Nephron (organoid): ENCODE measurements at regions not wholly inside any gene's neighbourhood (a gene's known extent, or its start where the extent isn't known, plus 50 kb on each side); places are given as distances from the start of the nearest gene placed in this dataset.
"Not testable (repeated sequence)": the region's sequence is repeated elsewhere in the genome, so short reads cannot be mapped to it uniquely, and the experiment has no call there.

Source experiments
- H3K27ac Mint-ChIP-seq, 3 experiments: 2 replicates each; pipeline ENCODE4 v1.8.0; 2020; ENCODE audit warnings: mixed read lengths in 3 of 3, mild to moderate bottlenecking in 2 of 3, moderate library complexity in 1 of 3
- H3K27me3 Mint-ChIP-seq: 2 replicates; pipeline ENCODE4 v1.8.0; 2021; ENCODE audit warnings: low read depth, mild to moderate bottlenecking, moderate library complexity, mixed read lengths
- H3K36me3 Mint-ChIP-seq: 2 replicates; pipeline ENCODE4 v1.8.0; 2020; ENCODE audit warnings: low read depth, mixed read lengths
- H3K4me1 Mint-ChIP-seq: 2 replicates; pipeline ENCODE4 v1.8.0; 2020; ENCODE audit warnings: mixed read lengths
- H3K4me3 Mint-ChIP-seq, 3 experiments: 2 replicates each; pipeline ENCODE4 v1.8.0; 2020; ENCODE audit warnings: mild to moderate bottlenecking in 3 of 3, mixed read lengths in 3 of 3, moderate library complexity in 2 of 3
- H3K9me3 Mint-ChIP-seq: 2 replicates; pipeline ENCODE4 v1.8.0; 2020; ENCODE audit warnings: mixed read lengths
- TF ChIP-seq, protein P1 (sequence below), 3 experiments: fragments of 200-600 bp; sonication (generic); IDR thresholded peaks; one replicate each; pipeline ENCODE4 v1.5.0; 2021; ENCODE audit warnings: antibody characterized with exemption in 3 of 3; ENCODE audit not compliant: unreplicated experiment in 3 of 3

DNA sequence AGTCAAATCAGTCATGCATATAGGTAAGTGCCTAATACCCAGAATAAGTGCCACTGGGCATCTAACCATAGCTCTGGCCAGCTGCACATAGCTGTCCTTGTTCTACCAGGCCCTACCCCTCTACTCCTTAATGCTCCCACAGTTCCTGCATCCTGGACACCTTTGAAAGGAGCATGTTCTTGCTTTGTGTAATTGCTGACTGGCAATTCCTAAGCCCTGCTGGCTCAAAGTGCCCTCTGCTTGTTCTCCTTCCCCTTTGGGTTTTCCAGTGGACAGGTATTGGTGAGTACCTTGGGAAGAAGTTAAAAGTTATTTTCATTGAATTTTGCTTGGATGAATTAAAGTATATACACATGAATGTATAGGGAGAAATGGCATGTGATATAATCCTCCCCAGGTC is 516.4 kb downstream of the ETNK1 start:
- peaks cover 4% of the 10 kb centered on the region for H3K36me3 Mint-ChIP-seq
- no peaks in the 10 kb centered on the region for H3K27me3 Mint-ChIP-seq
- H3K4me3 Mint-ChIP-seq, result no peak overlapping the region
- peaks cover 21% of the 10 kb centered on the region for H3K9me3 Mint-ChIP-seq
- no peak overlapping the region for H3K27ac Mint-ChIP-seq
- TF ChIP-seq, protein P1, sequence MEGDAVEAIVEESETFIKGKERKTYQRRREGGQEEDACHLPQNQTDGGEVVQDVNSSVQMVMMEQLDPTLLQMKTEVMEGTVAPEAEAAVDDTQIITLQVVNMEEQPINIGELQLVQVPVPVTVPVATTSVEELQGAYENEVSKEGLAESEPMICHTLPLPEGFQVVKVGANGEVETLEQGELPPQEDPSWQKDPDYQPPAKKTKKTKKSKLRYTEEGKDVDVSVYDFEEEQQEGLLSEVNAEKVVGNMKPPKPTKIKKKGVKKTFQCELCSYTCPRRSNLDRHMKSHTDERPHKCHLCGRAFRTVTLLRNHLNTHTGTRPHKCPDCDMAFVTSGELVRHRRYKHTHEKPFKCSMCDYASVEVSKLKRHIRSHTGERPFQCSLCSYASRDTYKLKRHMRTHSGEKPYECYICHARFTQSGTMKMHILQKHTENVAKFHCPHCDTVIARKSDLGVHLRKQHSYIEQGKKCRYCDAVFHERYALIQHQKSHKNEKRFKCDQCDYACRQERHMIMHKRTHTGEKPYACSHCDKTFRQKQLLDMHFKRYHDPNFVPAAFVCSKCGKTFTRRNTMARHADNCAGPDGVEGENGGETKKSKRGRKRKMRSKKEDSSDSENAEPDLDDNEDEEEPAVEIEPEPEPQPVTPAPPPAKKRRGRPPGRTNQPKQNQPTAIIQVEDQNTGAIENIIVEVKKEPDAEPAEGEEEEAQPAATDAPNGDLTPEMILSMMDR (IDR thresholded peaks at IDR 0.05; ENCODE audit: unreplicated experiment in 3 of 3), result no peak
- no peaks in the 10 kb centered on the region for H3K4me1 Mint-ChIP-seq

DNA sequence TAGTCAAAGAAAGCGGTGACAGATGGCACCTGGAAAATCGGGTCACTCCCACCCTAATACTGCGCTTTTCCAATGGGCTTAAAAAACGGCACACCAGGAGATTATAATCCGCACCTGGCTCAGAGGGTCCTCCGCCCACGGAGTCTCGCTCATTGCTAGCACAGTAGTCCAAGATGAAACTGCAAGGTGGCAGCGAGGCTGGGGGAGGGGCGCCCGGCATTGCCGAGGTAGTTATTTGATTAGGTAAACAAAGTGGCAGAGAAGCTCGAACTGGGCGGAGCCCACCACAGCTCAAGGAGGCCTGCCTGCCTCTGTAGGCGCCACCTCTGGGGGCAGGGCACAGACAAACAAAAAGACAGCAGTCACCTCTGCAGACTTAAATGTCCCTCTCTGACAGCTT is 521.1 kb downstream of the ETNK1 start:
- not testable (repeated sequence) for H3K4me1 Mint-ChIP-seq, H3K4me3 Mint-ChIP-seq, H3K36me3 Mint-ChIP-seq, H3K27ac Mint-ChIP-seq, H3K27me3 Mint-ChIP-seq
- H3K9me3 Mint-ChIP-seq, result peaks cover 33% of the 10 kb centered on the region

DNA sequence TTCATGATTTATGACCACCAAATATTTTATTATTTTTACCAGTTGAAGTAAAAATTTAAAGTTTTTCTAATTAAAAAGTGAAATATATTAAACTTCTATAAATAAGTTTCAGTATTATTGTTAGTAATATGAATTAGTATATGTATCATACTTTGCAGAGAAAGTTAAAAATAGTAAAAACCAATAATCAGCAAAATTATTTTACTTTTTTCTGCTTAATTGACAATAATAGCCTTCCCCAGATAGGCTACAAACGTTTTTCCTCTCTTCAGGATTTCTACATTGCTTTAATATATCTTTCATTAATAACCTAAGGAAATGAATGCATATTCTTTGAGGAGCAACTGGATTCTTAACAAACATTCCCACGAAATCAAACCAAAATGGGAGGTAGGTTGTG is 543.5 kb downstream of the ETNK1 start:
- H3K27ac Mint-ChIP-seq, result peak overlapping the region in 1 of 3 experiments; percentile 65
- no peaks in the 10 kb centered on the region for H3K4me1 Mint-ChIP-seq
- no peak overlapping the region for H3K4me3 Mint-ChIP-seq
- no peaks in the 10 kb centered on the region for H3K27me3 Mint-ChIP-seq
- H3K9me3 Mint-ChIP-seq, result peaks cover 4% of the 10 kb centered on the region
- no peaks in the 10 kb centered on the region for H3K36me3 Mint-ChIP-seq
- TF ChIP-seq, protein P1 (IDR thresholded peaks at IDR 0.05; ENCODE audit: unreplicated experiment in 3 of 3), result no peak

DNA sequence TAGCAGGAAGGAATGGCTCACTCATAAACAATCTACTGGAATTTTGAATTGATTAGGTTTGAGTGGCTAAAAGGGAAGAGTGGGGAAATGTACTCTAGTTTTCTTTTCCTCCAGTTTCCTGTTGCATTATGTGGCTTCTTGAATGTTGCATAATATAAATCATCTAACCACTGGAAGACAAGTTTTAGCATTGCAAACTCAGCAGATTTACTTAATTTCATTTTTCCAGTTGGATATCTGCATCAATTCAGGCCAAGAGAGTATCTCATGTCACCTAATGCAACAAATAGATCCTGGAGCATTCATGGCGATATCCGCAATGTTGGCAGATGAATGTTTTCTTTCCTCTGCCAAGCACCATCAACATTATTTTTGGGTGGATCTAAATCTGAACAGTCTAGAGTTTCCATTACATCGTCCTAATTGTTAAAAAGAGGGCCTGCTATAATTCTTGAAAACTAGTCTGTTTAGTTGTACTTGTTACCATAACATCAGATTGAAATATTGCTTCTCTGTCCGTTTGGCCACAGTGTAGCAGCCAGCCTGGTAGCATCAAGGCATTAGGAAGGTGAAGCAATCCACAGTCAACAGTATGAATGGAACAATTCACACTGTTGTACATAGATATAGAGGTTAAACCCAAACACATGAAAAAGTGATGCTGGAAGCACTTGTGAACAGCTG is 544.2 kb downstream of the ETNK1 start:
- Mint-ChIP-seq H3K4me1 (no peaks in the 10 kb centered on the region), H3K4me3 (no peak overlapping the region), H3K9me3 (peaks cover 11% of the 10 kb centered on the region), H3K27me3 (no peaks in the 10 kb centered on the region), H3K36me3 (no peaks in the 10 kb centered on the region), H3K27ac (peak overlapping the region in 1 of 3 experiments; percentile 65)
- TF ChIP-seq, protein P1 (IDR thresholded peaks at IDR 0.05; ENCODE audit: unreplicated experiment in 3 of 3), result no peak

DNA sequence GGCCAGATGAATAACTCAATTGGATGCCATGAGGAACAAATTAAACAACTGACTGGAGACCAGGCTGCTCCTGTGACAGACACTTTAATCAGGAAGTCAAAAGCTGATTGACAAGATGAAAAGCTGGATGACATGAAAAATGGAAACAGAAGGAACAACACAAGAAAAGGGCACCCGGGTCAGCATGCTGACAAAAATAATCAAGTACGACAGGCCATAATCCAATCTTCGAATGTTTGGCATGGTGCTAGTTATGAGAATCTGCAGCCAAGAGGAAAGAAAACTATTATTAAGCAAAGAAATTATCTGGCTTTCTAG is 544.7 kb downstream of the ETNK1 start:
- H3K4me3 Mint-ChIP-seq, result no peak overlapping the region
- H3K9me3 Mint-ChIP-seq, result peaks cover 12% of the 10 kb centered on the region
- TF ChIP-seq, protein P1 (IDR thresholded peaks at IDR 0.05; ENCODE audit: unreplicated experiment in 3 of 3), result no peak
- no peaks in the 10 kb centered on the region for H3K27me3 Mint-ChIP-seq
- peak overlapping the region in 1 of 3 experiments; percentile 54 for H3K27ac Mint-ChIP-seq
- no peaks in the 10 kb centered on the region for H3K36me3 Mint-ChIP-seq
- no peaks in the 10 kb centered on the region for H3K4me1 Mint-ChIP-seq

DNA sequence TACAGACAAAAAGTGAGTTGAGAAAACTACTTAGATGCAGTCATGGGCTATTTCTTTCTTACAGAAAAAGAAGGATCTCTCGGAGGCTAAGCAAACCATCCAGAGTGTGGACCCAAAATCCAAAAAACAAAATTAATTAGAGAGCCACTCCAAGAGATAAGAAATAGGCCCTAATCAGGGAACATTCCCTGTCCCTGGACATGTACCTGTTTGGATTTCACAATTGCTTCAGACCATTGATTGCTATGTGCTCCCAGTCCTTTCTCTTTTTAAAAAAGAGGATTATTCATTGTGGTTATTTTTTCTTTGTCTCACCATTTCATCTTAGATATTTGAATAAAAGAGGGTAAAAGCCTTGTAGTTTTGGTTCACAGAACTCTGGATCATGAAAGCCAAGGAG is 549.9 kb downstream of the ETNK1 start:
- H3K36me3 Mint-ChIP-seq, result no peaks in the 10 kb centered on the region
- H3K27ac Mint-ChIP-seq, result no peak overlapping the region
- peaks cover 8% of the 10 kb centered on the region for H3K9me3 Mint-ChIP-seq
- H3K4me3 Mint-ChIP-seq, result no peak overlapping the region
- TF ChIP-seq, protein P1 (IDR thresholded peaks at IDR 0.05; ENCODE audit: unreplicated experiment in 3 of 3), result no peak
- no peaks in the 10 kb centered on the region for H3K27me3 Mint-ChIP-seq
- no peaks in the 10 kb centered on the region for H3K4me1 Mint-ChIP-seq
